Ammon's horn (tissue), 1 donor: ENCODE measurements at regions not wholly inside any gene's neighbourhood (a gene's known extent, or its start where the extent isn't known, plus 50 kb on each side); places are given as distances from the start of the nearest gene placed in this dataset.

Experiments used
- DNase-seq: peaks from one replicate; pipeline ENCODE4 v3.0.0-alpha.2; 2016; ENCODE audit warnings: low spot score

GRCh38 chr2:156087875-156088274 is 244.6 kb downstream of the NR4A2 start:
- no peak for DNase-seq

GRCh38 chr2:156083763-156084493 is 248.6 kb downstream of the NR4A2 start:
- DNase-seq, result no peak

- no peak for DNase-seq
Measured at GRCh38 chr2:156079845-156080244, 252.7 kb downstream of the NR4A2 start.

- DNase-seq, result no peak
Measured at GRCh38 chr2:156077041-156077742, 255.3 kb downstream of the NR4A2 start.

DNA sequence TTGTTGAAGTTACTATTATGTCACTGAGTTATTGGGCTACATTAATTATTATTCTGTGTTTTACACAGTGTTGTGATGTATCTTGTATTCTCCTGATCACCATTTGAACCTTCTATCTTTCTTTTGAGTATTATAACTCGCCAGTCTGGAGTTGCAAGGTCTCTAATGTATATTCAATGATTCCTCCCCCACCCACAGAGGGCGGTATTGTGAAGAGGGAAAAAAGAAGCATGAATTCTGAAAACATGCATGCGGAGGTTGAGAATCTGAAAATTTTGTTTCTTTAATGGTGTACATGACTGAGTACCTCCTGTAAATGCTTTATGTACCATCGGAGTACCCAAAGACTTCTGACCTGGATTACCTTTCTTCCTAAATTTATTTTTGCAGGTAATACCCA is 266.6 kb downstream of the NR4A2 start:
- no peak for DNase-seq

DNA sequence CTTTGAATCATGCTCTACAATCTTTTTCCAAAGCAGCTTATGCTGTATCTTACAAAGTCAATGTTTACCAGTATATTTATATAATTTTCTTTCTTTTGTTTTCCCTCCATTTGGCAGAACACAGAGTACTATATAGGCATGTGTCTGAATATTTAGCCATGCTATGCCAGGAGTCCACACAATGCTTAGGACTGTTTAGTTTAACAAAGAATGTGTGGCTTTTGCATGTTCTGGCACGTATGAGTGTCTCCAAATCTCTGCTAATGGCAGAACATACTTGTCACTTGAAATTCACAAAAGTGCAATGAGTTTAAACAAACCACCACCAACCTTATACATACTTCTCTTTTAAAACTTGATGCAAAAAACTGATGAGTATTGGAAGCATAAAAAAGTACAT is 268.0 kb downstream of the NR4A2 start:
- DNase-seq, result no peak

DNA sequence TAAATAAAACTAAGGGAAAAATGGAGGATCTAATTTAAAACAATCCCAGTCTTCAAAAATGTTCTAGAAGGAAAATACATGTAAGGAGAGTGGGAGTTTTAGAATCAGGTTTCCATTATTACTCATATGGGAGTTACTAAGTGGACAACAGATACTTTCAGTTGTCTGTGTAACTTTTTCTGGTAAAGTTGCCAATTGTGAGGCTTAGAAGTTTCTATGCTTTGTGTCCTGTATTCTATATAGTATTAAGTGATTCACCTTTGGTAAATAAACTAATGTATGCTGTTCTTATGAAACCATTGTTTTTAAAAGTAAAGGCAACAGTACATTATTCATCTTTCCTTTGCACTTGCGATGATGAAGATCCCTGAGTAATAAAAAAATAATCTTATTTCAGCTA is 274.9 kb downstream of the NR4A2 start:
- DNase-seq, result no peak

- DNase-seq, result no peak
Measured at GRCh38 chr2:156054983-156055382, 277.5 kb downstream of the NR4A2 start.

DNA sequence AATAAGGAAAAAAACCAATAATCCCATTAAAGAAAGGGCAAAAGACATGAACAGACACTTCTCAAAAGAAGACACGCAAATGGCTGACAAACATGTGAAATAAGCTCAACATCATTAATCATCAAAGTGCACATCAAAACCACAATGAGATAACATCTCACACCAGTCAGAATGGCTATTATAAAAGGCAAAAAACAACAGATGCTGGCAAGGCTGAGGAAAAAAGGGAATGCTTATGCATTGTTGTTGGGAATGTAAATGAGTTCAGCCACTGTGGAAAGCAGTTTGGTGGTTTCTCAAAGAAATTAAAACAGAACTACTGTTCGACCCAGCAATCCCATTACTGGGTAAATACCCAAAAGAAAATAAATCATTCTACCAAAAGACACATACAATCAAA is 285.6 kb downstream of the NR4A2 start:
- DNase-seq, result no peak

- DNase-seq, result no peak
Measured at GRCh38 chr2:156042895-156043294, 289.6 kb downstream of the NR4A2 start.

DNA sequence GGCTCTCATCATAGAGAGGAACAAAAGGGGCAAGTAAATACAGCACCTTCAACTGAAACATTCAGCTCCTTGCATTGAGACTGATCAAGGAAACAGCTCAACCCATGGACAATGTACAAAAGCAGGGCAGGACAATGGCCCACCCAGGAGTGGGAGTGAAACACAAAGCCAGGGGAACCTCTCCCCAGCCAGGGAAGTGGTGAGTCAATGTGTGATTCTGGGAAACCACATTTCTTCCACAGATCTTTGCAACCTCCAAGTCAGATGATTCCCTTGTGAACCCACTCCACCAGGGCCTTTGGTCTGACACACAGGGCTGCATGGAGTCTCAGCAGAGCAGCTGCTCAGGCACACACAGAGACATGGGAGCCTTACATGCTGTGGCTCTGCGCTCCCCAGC is 294.5 kb downstream of the NR4A2 start:
- DNase-seq, result no peak

DNA sequence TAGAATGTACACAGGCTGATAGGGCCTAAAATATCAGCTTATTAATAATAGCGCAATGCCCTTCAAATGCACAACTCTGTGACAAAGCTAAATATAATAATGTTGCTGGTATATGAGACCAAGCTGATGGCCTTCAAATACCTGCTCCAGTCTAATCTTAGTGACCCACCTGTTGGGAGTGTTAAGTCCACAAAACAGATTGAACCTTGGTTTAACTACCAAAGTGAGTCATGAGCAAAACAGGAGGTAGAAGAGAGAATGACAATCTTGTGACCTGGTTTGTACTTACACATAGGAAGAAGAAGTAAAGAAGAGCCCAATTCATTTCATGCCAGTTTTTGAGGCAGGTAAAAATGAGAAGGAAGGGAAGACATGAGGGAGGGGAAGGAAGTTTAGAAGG is 295.0 kb downstream of the NR4A2 start:
- DNase-seq, result no peak

GRCh38 chr2:156031121-156031520 is 301.4 kb downstream of the NR4A2 start:
- no peak for DNase-seq

DNA sequence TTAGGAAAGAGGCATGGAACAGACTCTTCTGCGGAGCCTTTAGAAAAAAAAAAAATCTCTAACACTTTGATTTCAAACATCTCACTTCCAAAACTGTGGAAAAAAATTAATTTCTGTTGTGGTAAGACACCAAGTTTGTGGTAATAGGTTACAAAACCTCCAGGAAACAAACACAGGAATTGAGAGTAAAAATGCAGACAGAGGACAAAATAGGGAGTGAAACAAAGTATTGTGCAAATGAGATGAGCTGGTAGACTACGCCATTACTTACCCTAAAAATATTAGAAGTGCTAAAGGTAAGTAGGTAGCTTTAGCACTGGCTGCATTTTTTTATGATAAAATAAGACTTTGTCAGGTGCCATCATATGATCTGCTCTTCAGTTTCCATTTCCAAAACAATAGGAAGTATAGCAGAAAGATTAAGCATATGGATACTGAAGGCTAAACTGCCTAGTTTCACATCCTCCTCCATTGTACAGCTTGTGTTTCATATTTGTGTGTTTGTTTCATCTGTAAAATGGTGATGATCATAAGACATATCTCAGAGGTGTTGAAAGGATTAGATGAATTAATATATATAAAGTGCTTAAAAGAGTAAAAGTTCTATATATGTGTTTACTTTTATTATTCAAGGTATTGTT is 309.2 kb downstream of the NR4A2 start:
- no peak for DNase-seq

GRCh38 chr2:156021146-156022040 is 311.1 kb downstream of the NR4A2 start:
- no peak for DNase-seq

- DNase-seq, result no peak
Measured at GRCh38 chr2:156019341-156019740, 313.2 kb downstream of the NR4A2 start.

- no peak for DNase-seq
Measured at GRCh38 chr2:156017341-156017885, 315.1 kb downstream of the NR4A2 start.

DNA sequence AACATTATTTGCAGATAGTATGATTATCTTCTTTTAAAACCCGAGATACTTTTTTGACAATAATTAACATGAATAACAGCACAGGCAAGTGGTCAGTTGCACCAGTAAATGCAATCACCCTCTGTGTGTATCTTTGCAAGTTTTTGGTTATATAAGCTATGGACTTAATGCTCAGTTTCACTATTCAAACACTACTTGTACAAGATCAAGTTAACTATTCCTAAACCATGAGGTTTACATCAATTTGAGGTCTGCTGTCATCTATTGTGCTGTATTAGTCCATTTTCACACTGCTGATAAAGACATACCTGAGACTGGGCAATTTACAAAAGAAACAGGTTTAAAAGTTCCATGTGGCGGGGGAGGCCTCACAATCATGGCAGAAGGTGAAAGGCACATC is 323.2 kb downstream of the NR4A2 start:
- DNase-seq, result no peak

- no peak for DNase-seq
Measured at GRCh38 chr2:156006721-156007618, 325.6 kb downstream of the NR4A2 start.

- DNase-seq, result no peak
Measured at GRCh38 chr2:156005999-156006712, 326.4 kb downstream of the NR4A2 start.
